ENCODE measurements at regions not wholly inside any gene's neighbourhood (a gene's known extent, or its start where the extent isn't known, plus 50 kb on each side); places are given as distances from the start of the nearest gene placed in this dataset.

DNA sequence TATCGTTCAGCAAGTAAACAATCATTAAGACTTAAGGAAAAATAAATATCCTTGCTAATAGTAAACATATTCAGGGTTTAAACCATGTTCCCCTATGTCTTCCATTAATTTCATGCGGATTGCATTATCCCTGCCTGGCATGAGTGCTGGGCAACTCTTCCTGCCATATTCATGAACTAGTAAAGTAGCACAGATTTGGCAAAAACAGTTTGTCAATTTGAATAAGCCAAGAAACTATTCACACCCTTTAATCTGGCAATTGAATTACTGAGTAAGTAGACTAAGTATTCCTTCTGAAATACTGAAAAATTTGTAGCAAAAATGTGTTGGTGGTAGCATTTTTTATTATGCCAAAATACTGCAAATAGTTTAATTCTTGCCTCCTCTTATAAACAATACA lies 512.0 kb downstream of the NLGN4X start:
- no peak for TF ChIP-seq JUN (IDR thresholded peaks at IDR 0.05; ENCODE audit: borderline replicate concordance, insufficient read depth, insufficient read length, low read depth)
- no peak for TF ChIP-seq POLR2A (IDR thresholded peaks at IDR 0.05; ENCODE audit: low read depth, low read length)
- POLR2A ChIA-PET, result no interaction called here
- Histone ChIP-seq H3K36me3 (ENCODE audit: control insufficient read depth in 2 of 2, extremely low read depth in 1 of 2, insufficient read depth in 2 of 2, low read length in 2 of 2) (no peaks in the 10 kb centered on the region), H3K27me3 (ENCODE audit: control insufficient read depth in 2 of 2, insufficient read depth in 2 of 2, low read length in 2 of 2) (no peaks in the 10 kb centered on the region), H3K27ac (ENCODE audit: insufficient read depth, low read depth, low read length) (no peak overlapping the region), H3K9ac (replicated peaks; ENCODE audit: extremely low read depth, insufficient read depth, low read length) (no peak overlapping the region), H3K9me3 (replicated peaks; ENCODE audit: control insufficient read depth, insufficient read depth, low read length) (no peaks in the 10 kb centered on the region), H3K4me1 (ENCODE audit: control insufficient read depth, extremely low read depth, insufficient read depth, low read length) (no peaks in the 10 kb centered on the region), H3K4me3 (replicated peaks in 1 of 3; ENCODE audit: insufficient read depth in 1 of 3, low read depth in 1 of 3, low read length in 3 of 3) (no peak overlapping the region), H2AFZ (ENCODE audit: low read depth, low read length) (no peak overlapping the region), H4K20me1 (replicated peaks; ENCODE audit: control insufficient read depth, extremely low read depth, insufficient read depth, low read length) (no peaks in the 10 kb centered on the region), H3K4me2 (ENCODE audit: insufficient read depth, low read length) (no peak overlapping the region), H3K9me1 (replicated peaks; ENCODE audit: control insufficient read depth, extremely low read depth, insufficient read depth, low read length) (no peaks in the 10 kb centered on the region), H3K79me2 (ENCODE audit: control insufficient read depth, insufficient read depth, low read length) (no peaks in the 10 kb centered on the region)
- DNase-seq (ENCODE audit: low read depth, low spot score) (no peak), FAIRE-seq (no peak)
- BruUV-seq (replicated peaks), result no TSS peak
- CTCF ChIA-PET, result no interaction called here
- dilution Hi-C loops (cut with MboI; ENCODE audit: extremely low pct_ligation_motif_present, low sequenced_read_pairs), result no loop called here
- intact Hi-C loops (cut with micrococcal nuclease), result no loop called here

DNA sequence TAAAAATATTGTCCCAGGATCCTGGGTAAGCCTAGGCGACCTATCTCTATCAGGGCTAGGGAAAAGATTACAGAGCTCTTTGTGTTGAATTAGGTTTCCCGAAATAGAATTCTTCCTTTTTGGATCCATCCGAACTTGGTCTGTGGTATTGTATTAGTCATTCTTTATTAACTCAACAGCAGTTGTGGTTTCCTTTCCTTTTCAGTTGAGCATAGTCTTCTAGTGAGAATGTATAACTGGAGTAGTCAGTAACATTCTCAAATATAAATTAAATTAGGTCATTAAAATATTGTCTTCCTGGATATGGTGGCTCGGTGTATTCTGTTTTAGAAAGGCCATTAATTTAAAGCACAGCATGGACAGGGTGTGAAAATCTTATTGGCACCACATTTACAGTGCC lies 520.4 kb downstream of the NLGN4X start:
- POLR2A ChIA-PET, result no interaction called here
- Histone ChIP-seq H3K4me3 (replicated peaks in 1 of 3; ENCODE audit: insufficient read depth in 1 of 3, low read depth in 1 of 3, low read length in 3 of 3) (no peak overlapping the region), H3K9me3 (replicated peaks; ENCODE audit: control insufficient read depth, insufficient read depth, low read length) (no peaks in the 10 kb centered on the region), H3K27me3 (ENCODE audit: control insufficient read depth in 2 of 2, insufficient read depth in 2 of 2, low read length in 2 of 2) (no peaks in the 10 kb centered on the region), H3K27ac (ENCODE audit: insufficient read depth, low read depth, low read length) (no peak overlapping the region), H3K9me1 (replicated peaks; ENCODE audit: control insufficient read depth, extremely low read depth, insufficient read depth, low read length) (no peaks in the 10 kb centered on the region), H3K9ac (replicated peaks; ENCODE audit: extremely low read depth, insufficient read depth, low read length) (no peak overlapping the region), H4K20me1 (replicated peaks; ENCODE audit: control insufficient read depth, extremely low read depth, insufficient read depth, low read length) (no peaks in the 10 kb centered on the region), H3K4me1 (ENCODE audit: control insufficient read depth, extremely low read depth, insufficient read depth, low read length) (no peaks in the 10 kb centered on the region), H2AFZ (ENCODE audit: low read depth, low read length) (no peak overlapping the region), H3K36me3 (ENCODE audit: control insufficient read depth in 2 of 2, extremely low read depth in 1 of 2, insufficient read depth in 2 of 2, low read length in 2 of 2) (no peaks in the 10 kb centered on the region), H3K4me2 (ENCODE audit: insufficient read depth, low read length) (no peak overlapping the region), H3K79me2 (ENCODE audit: control insufficient read depth, insufficient read depth, low read length) (no peaks in the 10 kb centered on the region)
- intact Hi-C loops (cut with micrococcal nuclease) (no loop called here), dilution Hi-C loops (cut with MboI; ENCODE audit: extremely low pct_ligation_motif_present, low sequenced_read_pairs) (no loop called here)
- TF ChIP-seq POLR2AphosphoS5 (IDR thresholded peaks at IDR 0.05; ENCODE audit: insufficient read depth, low read depth, low read length), result no peak
- TF ChIP-seq, protein P1, sequence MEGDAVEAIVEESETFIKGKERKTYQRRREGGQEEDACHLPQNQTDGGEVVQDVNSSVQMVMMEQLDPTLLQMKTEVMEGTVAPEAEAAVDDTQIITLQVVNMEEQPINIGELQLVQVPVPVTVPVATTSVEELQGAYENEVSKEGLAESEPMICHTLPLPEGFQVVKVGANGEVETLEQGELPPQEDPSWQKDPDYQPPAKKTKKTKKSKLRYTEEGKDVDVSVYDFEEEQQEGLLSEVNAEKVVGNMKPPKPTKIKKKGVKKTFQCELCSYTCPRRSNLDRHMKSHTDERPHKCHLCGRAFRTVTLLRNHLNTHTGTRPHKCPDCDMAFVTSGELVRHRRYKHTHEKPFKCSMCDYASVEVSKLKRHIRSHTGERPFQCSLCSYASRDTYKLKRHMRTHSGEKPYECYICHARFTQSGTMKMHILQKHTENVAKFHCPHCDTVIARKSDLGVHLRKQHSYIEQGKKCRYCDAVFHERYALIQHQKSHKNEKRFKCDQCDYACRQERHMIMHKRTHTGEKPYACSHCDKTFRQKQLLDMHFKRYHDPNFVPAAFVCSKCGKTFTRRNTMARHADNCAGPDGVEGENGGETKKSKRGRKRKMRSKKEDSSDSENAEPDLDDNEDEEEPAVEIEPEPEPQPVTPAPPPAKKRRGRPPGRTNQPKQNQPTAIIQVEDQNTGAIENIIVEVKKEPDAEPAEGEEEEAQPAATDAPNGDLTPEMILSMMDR (IDR thresholded peaks at IDR 0.05; ENCODE audit: extremely low read depth in 1 of 2, insufficient read depth in 1 of 2, low read depth in 1 of 2, low read length in 2 of 2), result no peak
- TF ChIP-seq, protein P2, sequence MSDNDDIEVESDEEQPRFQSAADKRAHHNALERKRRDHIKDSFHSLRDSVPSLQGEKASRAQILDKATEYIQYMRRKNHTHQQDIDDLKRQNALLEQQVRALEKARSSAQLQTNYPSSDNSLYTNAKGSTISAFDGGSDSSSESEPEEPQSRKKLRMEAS (IDR thresholded peaks at IDR 0.05; ENCODE audit: insufficient read depth, insufficient read length), result no peak
- TF ChIP-seq GATA2 (IDR thresholded peaks at IDR 0.05; ENCODE audit: insufficient read depth, insufficient read length, low read depth, low read length), result no peak
- TF ChIP-seq POLR2A (IDR thresholded peaks at IDR 0.05; ENCODE audit: low read depth, low read length), result no peak
- no peak for TF ChIP-seq JUN (IDR thresholded peaks at IDR 0.05; ENCODE audit: borderline replicate concordance, insufficient read depth, insufficient read length, low read depth)
- CTCF ChIA-PET, result no interaction called here
- DNase-seq (ENCODE audit: low read depth, low spot score), result no peak
- no peak for FAIRE-seq
- no TSS peak for BruUV-seq (replicated peaks)
